HG02623 (cell line): ENCODE measurements at regions not wholly inside any gene's neighbourhood (a gene's known extent, or its start where the extent isn't known, plus 50 kb on each side); places are given as distances from the start of the nearest gene placed in this dataset.
"Not testable (repeated sequence)": the region's sequence is repeated elsewhere in the genome, so short reads cannot be mapped to it uniquely, and the experiment has no call there.

ENCODE experiments used
- ATAC-seq: cut with Tn5 transposase; IDR thresholded peaks from one replicate; pipeline ENCODE4 v1.9.1; 2021; ENCODE audit warnings: moderate library complexity; ENCODE audit not compliant: unreplicated experiment

- no peak for ATAC-seq
Observed at GRCh38 chr15:92751528-92751927, 96.0 kb upstream of the FAM174B start.

GRCh38 chr15:92753591-92753990 lies 98.0 kb upstream of the FAM174B start:
- ATAC-seq: no peak

- no peak for ATAC-seq
Observed at GRCh38 chr15:92763459-92763858, 107.9 kb upstream of the FAM174B start.

GRCh38 chr15:92768131-92768530 lies 112.6 kb upstream of the FAM174B start:
- ATAC-seq: not testable (repeated sequence)

GRCh38 chr15:92770641-92771040 lies 115.1 kb upstream of the FAM174B start:
- ATAC-seq: no peak

- no peak for ATAC-seq
Observed at GRCh38 chr15:92772061-92772460, 116.5 kb upstream of the FAM174B start.

- no peak for ATAC-seq
Observed at GRCh38 chr15:92772626-92773244, 117.2 kb upstream of the FAM174B start.

- ATAC-seq: no peak
Observed at GRCh38 chr15:92773340-92773739, 117.8 kb upstream of the FAM174B start.

- ATAC-seq: no peak
Observed at GRCh38 chr15:92779874-92780273, 120.2 kb upstream of the CHD2 start.

GRCh38 chr15:92780843-92781242 lies 119.3 kb upstream of the CHD2 start:
- no peak for ATAC-seq

- no peak for ATAC-seq
Observed at GRCh38 chr15:92781925-92782453, 118.1 kb upstream of the CHD2 start.

- ATAC-seq: no peak
Observed at GRCh38 chr15:92787116-92787515, 113.0 kb upstream of the CHD2 start.

GRCh38 chr15:92788196-92788595 lies 111.9 kb upstream of the CHD2 start:
- ATAC-seq: no peak

- not testable (repeated sequence) for ATAC-seq
Observed at GRCh38 chr15:92788793-92789192, 111.3 kb upstream of the CHD2 start.

GRCh38 chr15:92796161-92796611 lies 103.9 kb upstream of the CHD2 start:
- ATAC-seq: no peak

- peak; percentile 72 for ATAC-seq
Observed at GRCh38 chr15:92797168-92798052, 102.7 kb upstream of the CHD2 start.

GRCh38 chr15:92800013-92800412 lies 100.1 kb upstream of the CHD2 start:
- ATAC-seq: no peak

- ATAC-seq: not testable (repeated sequence)
Observed at GRCh38 chr15:92800416-92801055, 99.6 kb upstream of the CHD2 start.

- not testable (repeated sequence) for ATAC-seq
Observed at GRCh38 chr15:92801056-92801773, 98.9 kb upstream of the CHD2 start.

GRCh38 chr15:92801774-92802464 lies 98.2 kb upstream of the CHD2 start:
- no peak for ATAC-seq
